ENCODE measurements at regions not wholly inside any gene's neighbourhood (a gene's known extent, or its start where the extent isn't known, plus 50 kb on each side); places are given as distances from the start of the nearest gene placed in this dataset.

- Histone ChIP-seq H3K4me1 (ENCODE audit: control insufficient read depth, insufficient read depth, low read length) (no peaks in the 10 kb centered on the region), H3K79me1 (ENCODE audit: low read depth in 1 of 2, low read length in 2 of 2) (no peaks in the 10 kb centered on the region), H3K23ac (ENCODE audit: low read depth, low read length) (no peak overlapping the region), H2AK9ac (replicated peaks; ENCODE audit: low read depth, low read length, poor library complexity) (no peak overlapping the region), H3K56ac (ENCODE audit: extremely low read depth, insufficient read depth, low read length) (no peak overlapping the region), H3K4ac (ENCODE audit: low read depth, low read length) (no peak overlapping the region), H3K9me1 (ENCODE audit: insufficient read depth, low read length) (no peaks in the 10 kb centered on the region), H4K5ac (ENCODE audit: low read depth, low read length) (no peak overlapping the region), H3K9ac (ENCODE audit: low read depth, low read length) (no peak overlapping the region), H4K8ac (ENCODE audit: low read depth in 2 of 2, low read length in 2 of 2) (no peak overlapping the region), H2BK5ac (ENCODE audit: low read depth, low read length, poor library complexity, severe bottlenecking) (no peak overlapping the region), H2AFZ (replicated peaks; ENCODE audit: low read length, poor library complexity) (no peak overlapping the region), H2BK15ac (ENCODE audit: low read depth, low read length) (no peak overlapping the region), H3K18ac (ENCODE audit: low read depth, low read length) (no peak overlapping the region), H3K4me3 (ENCODE audit: insufficient read depth, low read depth, low read length) (no peak overlapping the region), H2BK120ac (ENCODE audit: low read depth, low read length) (no peak overlapping the region), H2BK20ac (ENCODE audit: low read depth, low read length) (no peak overlapping the region), H4K20me1 (ENCODE audit: insufficient read depth, low read length) (no peaks in the 10 kb centered on the region), H3K27me3 (ENCODE audit: control insufficient read depth, insufficient read depth, low read length) (no peaks in the 10 kb centered on the region), H3K14ac (replicated peaks; ENCODE audit: low read depth, low read length) (no peak overlapping the region), H3K36me3 (ENCODE audit: control insufficient read depth, insufficient read depth, low read length) (no peaks in the 10 kb centered on the region), H3K9me3 (ENCODE audit: control insufficient read depth, insufficient read depth, low read length) (no peaks in the 10 kb centered on the region), H4K91ac (ENCODE audit: insufficient read depth, low read depth, low read length) (no peak overlapping the region), H3K27ac (ENCODE audit: insufficient read depth, low read length) (no peak overlapping the region), H3K4me2 (ENCODE audit: low read depth, low read length) (no peak overlapping the region), H2AK5ac (ENCODE audit: low read depth, low read length) (no peak overlapping the region)
- ATAC-seq (ENCODE audit: low read depth) (peak; percentile 77), DNase-seq (peak; percentile 67)
- ChIA-PET CTCF (interaction anchor here (0.6 kb wide), 1 partner anchor 326 kb away, joined by 3 read pairs; no protein-coding TSS in a partner anchor), POLR2A (ENCODE audit: unreplicated experiment) (no interaction called here)
- in situ Hi-C loops (cut with MboI; ENCODE audit: low sequenced_read_pairs), result no loop called here
- intact Hi-C loops (cut with micrococcal nuclease), result no loop called here
- no peak for TF ChIP-seq SMC3 (IDR thresholded peaks at IDR 0.05; ENCODE audit: low read depth, low read length)
- no peak for TF ChIP-seq MAFK (IDR thresholded peaks at IDR 0.05; ENCODE audit: low read depth, low read length)
- TF ChIP-seq BHLHE40 (IDR thresholded peaks at IDR 0.05; ENCODE audit: low read depth, low read length), result no peak
- TF ChIP-seq ELK1 (IDR thresholded peaks at IDR 0.05; ENCODE audit: borderline replicate concordance, low read depth, low read length), result no peak
- no peak for TF ChIP-seq CTCF (conservative IDR thresholded peaks at IDR 0.05; ENCODE audit: low read depth, low read length)
- TF ChIP-seq CHD1 (IDR thresholded peaks at IDR 0.05; ENCODE audit: low read depth, low read length), result no peak
- TF ChIP-seq RCOR1 (IDR thresholded peaks at IDR 0.05; ENCODE audit: insufficient replicate concordance, low read length), result no peak
- no peak for TF ChIP-seq MAZ (IDR thresholded peaks at IDR 0.05; ENCODE audit: borderline replicate concordance, low read depth, low read length)
- no peak for TF ChIP-seq RFX5 (IDR thresholded peaks at IDR 0.05; ENCODE audit: low read depth, low read length)
- no peak for TF ChIP-seq NFE2L2 (IDR thresholded peaks at IDR 0.05; ENCODE audit: low read depth, low read length)
- TF ChIP-seq FOS (IDR thresholded peaks at IDR 0.05; ENCODE audit: low read depth, low read length), result no peak
- no peak for TF ChIP-seq POLR2A (IDR thresholded peaks at IDR 0.05; ENCODE audit: low read depth, low read length)
- no peak for TF ChIP-seq MXI1 (IDR thresholded peaks at IDR 0.05; ENCODE audit: borderline replicate concordance, low read depth, low read length)
- TF ChIP-seq RAD21 (IDR thresholded peaks at IDR 0.05; ENCODE audit: low read length), result no peak
- no peak for TF ChIP-seq USF2 (IDR thresholded peaks at IDR 0.05; ENCODE audit: low read depth, low read length)
- TF ChIP-seq CEBPB (IDR thresholded peaks at IDR 0.05; ENCODE audit: low read depth, low read length), result no peak
- dilution Hi-C loops (cut with HindIII; ENCODE audit: low sequenced_read_pairs, unreplicated experiment), result no loop called here
- BruUV-seq (replicated peaks), result no TSS peak
- 33% methylated on average over 1 of the region's 5 CpGs; no CpG with 5 or more reads in 1 of the 2 experiments for WGBS, 2 experiments (ENCODE audit: extremely low coverage in 2 of 2, insufficient read length in 1 of 2)
Observed at GRCh38 chr7:113636727-113637421, 281.9 kb downstream of the PPP1R3A start.

All from IMR-90 (cell line).